ENCODE measurements at regions not wholly inside any gene's neighbourhood (a gene's known extent, or its start where the extent isn't known, plus 50 kb on each side); places are given as distances from the start of the nearest gene placed in this dataset.
A peak's percentile ranks its signal among the peaks of the same experiment; 100 is the strongest.

- H3K79me1 ChIP-seq (ENCODE audit: low read length), result no peaks in the 10 kb centered on the region
- DNase-seq, result peak; percentile 21
- H3K9ac ChIP-seq (ENCODE audit: low read length), result no peak overlapping the region
- H2BK120ac ChIP-seq (ENCODE audit: low read depth, low read length), result no peak overlapping the region
- H2BK5ac ChIP-seq (ENCODE audit: low read length), result no peak overlapping the region
- no peaks in the 10 kb centered on the region for H3K27me3 ChIP-seq (ENCODE audit: insufficient read depth, low read length, poor library complexity)
- WGBS (ENCODE audit: extremely low coverage, insufficient coverage, low lambda C conversion rate), result no CpG with 5 or more reads among the region's 5 CpGs
- no peak overlapping the region for H3K4me2 ChIP-seq (ENCODE audit: low read length)
- no peak overlapping the region for H2BK15ac ChIP-seq (replicated peaks; ENCODE audit: low read depth)
- H3K79me2 ChIP-seq (ENCODE audit: control insufficient read depth, insufficient read depth, low read length), result no peaks in the 10 kb centered on the region
- no peak overlapping the region for H3K4me3 ChIP-seq (ENCODE audit: low read length)
- H4K8ac ChIP-seq (ENCODE audit: low read depth, low read length), result no peak overlapping the region
- no peak overlapping the region for H3K18ac ChIP-seq (ENCODE audit: low read length)
- peaks cover 4% of the 10 kb centered on the region for H3K4me1 ChIP-seq (ENCODE audit: control insufficient read depth, low read depth, low read length)
- H3K23ac ChIP-seq (ENCODE audit: low read length), result no peak overlapping the region
- H2AK5ac ChIP-seq (ENCODE audit: low read length), result no peak overlapping the region
- no peak overlapping the region for H3K56ac ChIP-seq (ENCODE audit: low read length)
- no peak overlapping the region for H3K27ac ChIP-seq (ENCODE audit: low read depth, low read length)
- no peaks in the 10 kb centered on the region for H3K36me3 ChIP-seq (ENCODE audit: control insufficient read depth, insufficient read depth, low read length)
- no peak overlapping the region for H4K5ac ChIP-seq (ENCODE audit: low read length)
- H3K4ac ChIP-seq (ENCODE audit: low read depth, low read length), result no peak overlapping the region
Observed at GRCh38 chr4:108331905-108332632, 163.3 kb upstream of the LEF1 start.

- Histone ChIP-seq H3K36me3 (ENCODE audit: control insufficient read depth, insufficient read depth, low read length) (no peaks in the 10 kb centered on the region), H4K8ac (ENCODE audit: low read depth, low read length) (no peak overlapping the region)
- WGBS (ENCODE audit: extremely low coverage, insufficient coverage, low lambda C conversion rate), result no CpG with 5 or more reads among the region's 2 CpGs
Observed at GRCh38 chr4:108328383-108328732, 159.6 kb upstream of the LEF1 start.

GRCh38 chr4:108327642-108328382 lies 159.1 kb upstream of the LEF1 start:
- Histone ChIP-seq H2AK5ac (ENCODE audit: low read length) (no peak overlapping the region), H3K27ac (ENCODE audit: low read depth, low read length) (no peak overlapping the region), H3K56ac (ENCODE audit: low read length) (no peak overlapping the region), H2BK120ac (ENCODE audit: low read depth, low read length) (no peak overlapping the region), H3K4me2 (ENCODE audit: low read length) (no peak overlapping the region), H3K79me2 (ENCODE audit: control insufficient read depth, insufficient read depth, low read length) (no peaks in the 10 kb centered on the region), H2BK5ac (ENCODE audit: low read length) (no peak overlapping the region), H3K23ac (ENCODE audit: low read length) (no peak overlapping the region), H3K18ac (ENCODE audit: low read length) (no peak overlapping the region), H3K4ac (ENCODE audit: low read depth, low read length) (no peak overlapping the region), H3K4me1 (ENCODE audit: control insufficient read depth, low read depth, low read length) (no peaks in the 10 kb centered on the region), H3K4me3 (ENCODE audit: low read length) (no peak overlapping the region), H3K36me3 (ENCODE audit: control insufficient read depth, insufficient read depth, low read length) (no peaks in the 10 kb centered on the region), H3K27me3 (ENCODE audit: insufficient read depth, low read length, poor library complexity) (no peaks in the 10 kb centered on the region), H4K8ac (ENCODE audit: low read depth, low read length) (no peak overlapping the region), H2BK15ac (replicated peaks; ENCODE audit: low read depth) (no peak overlapping the region), H3K79me1 (ENCODE audit: low read length) (no peaks in the 10 kb centered on the region), H4K5ac (ENCODE audit: low read length) (no peak overlapping the region), H3K9ac (ENCODE audit: low read length) (no peak overlapping the region)
- no CpG with 5 or more reads among the region's 7 CpGs for WGBS (ENCODE audit: extremely low coverage, insufficient coverage, low lambda C conversion rate)
- no peak for DNase-seq

More at GRCh38 chr4:108328383-108328732, 159.6 kb upstream of the LEF1 start:
- H3K18ac ChIP-seq (ENCODE audit: low read length), result no peak overlapping the region
- H3K4me2 ChIP-seq (ENCODE audit: low read length), result no peak overlapping the region
- peaks cover under 1% of the 10 kb centered on the region for H3K4me1 ChIP-seq (ENCODE audit: control insufficient read depth, low read depth, low read length)
- no peak overlapping the region for H3K56ac ChIP-seq (ENCODE audit: low read length)
- no peak overlapping the region for H2BK5ac ChIP-seq (ENCODE audit: low read length)
- DNase-seq, result no peak
- H3K79me2 ChIP-seq (ENCODE audit: control insufficient read depth, insufficient read depth, low read length), result no peaks in the 10 kb centered on the region
- no peak overlapping the region for H3K27ac ChIP-seq (ENCODE audit: low read depth, low read length)
- no peak overlapping the region for H4K5ac ChIP-seq (ENCODE audit: low read length)
- no peak overlapping the region for H3K9ac ChIP-seq (ENCODE audit: low read length)
- H3K4ac ChIP-seq (ENCODE audit: low read depth, low read length), result no peak overlapping the region
- H2AK5ac ChIP-seq (ENCODE audit: low read length), result no peak overlapping the region
- no peaks in the 10 kb centered on the region for H3K27me3 ChIP-seq (ENCODE audit: insufficient read depth, low read length, poor library complexity)
- no peaks in the 10 kb centered on the region for H3K79me1 ChIP-seq (ENCODE audit: low read length)
- no peak overlapping the region for H2BK15ac ChIP-seq (replicated peaks; ENCODE audit: low read depth)
- H3K23ac ChIP-seq (ENCODE audit: low read length), result no peak overlapping the region
- H2BK120ac ChIP-seq (ENCODE audit: low read depth, low read length), result no peak overlapping the region
- no peak overlapping the region for H3K4me3 ChIP-seq (ENCODE audit: low read length)

GRCh38 chr4:108325561-108325960 lies 156.8 kb upstream of the LEF1 start:
- no peak overlapping the region for H3K4ac ChIP-seq (ENCODE audit: low read depth, low read length)
- no peaks in the 10 kb centered on the region for H3K79me1 ChIP-seq (ENCODE audit: low read length)
- H4K8ac ChIP-seq (ENCODE audit: low read depth, low read length), result no peak overlapping the region
- no peak overlapping the region for H4K5ac ChIP-seq (ENCODE audit: low read length)
- H3K36me3 ChIP-seq (ENCODE audit: control insufficient read depth, insufficient read depth, low read length), result no peaks in the 10 kb centered on the region
- H3K4me1 ChIP-seq (ENCODE audit: control insufficient read depth, low read depth, low read length), result no peaks in the 10 kb centered on the region
- H3K4me3 ChIP-seq (ENCODE audit: low read length), result no peak overlapping the region
- no peak overlapping the region for H3K9ac ChIP-seq (ENCODE audit: low read length)
- no peak overlapping the region for H2BK15ac ChIP-seq (replicated peaks; ENCODE audit: low read depth)
- no peaks in the 10 kb centered on the region for H3K27me3 ChIP-seq (ENCODE audit: insufficient read depth, low read length, poor library complexity)
- H3K18ac ChIP-seq (ENCODE audit: low read length), result no peak overlapping the region
- H2BK120ac ChIP-seq (ENCODE audit: low read depth, low read length), result no peak overlapping the region
- H3K23ac ChIP-seq (ENCODE audit: low read length), result no peak overlapping the region
- no peak overlapping the region for H2BK5ac ChIP-seq (ENCODE audit: low read length)
- H3K79me2 ChIP-seq (ENCODE audit: control insufficient read depth, insufficient read depth, low read length), result no peaks in the 10 kb centered on the region
- WGBS (ENCODE audit: extremely low coverage, insufficient coverage, low lambda C conversion rate), result no CpG with 5 or more reads among the region's 1 CpG
- no peak for DNase-seq
- no peak overlapping the region for H2AK5ac ChIP-seq (ENCODE audit: low read length)
- H3K56ac ChIP-seq (ENCODE audit: low read length), result no peak overlapping the region
- no peak overlapping the region for H3K4me2 ChIP-seq (ENCODE audit: low read length)
- no peak overlapping the region for H3K27ac ChIP-seq (ENCODE audit: low read depth, low read length)

- no peak overlapping the region for H3K27ac ChIP-seq (ENCODE audit: low read depth, low read length)
- no peaks in the 10 kb centered on the region for H3K36me3 ChIP-seq (ENCODE audit: control insufficient read depth, insufficient read depth, low read length)
- no peak overlapping the region for H2BK120ac ChIP-seq (ENCODE audit: low read depth, low read length)
- H3K18ac ChIP-seq (ENCODE audit: low read length), result no peak overlapping the region
- H3K9ac ChIP-seq (ENCODE audit: low read length), result no peak overlapping the region
- H3K79me2 ChIP-seq (ENCODE audit: control insufficient read depth, insufficient read depth, low read length), result no peaks in the 10 kb centered on the region
- no peak overlapping the region for H3K4me3 ChIP-seq (ENCODE audit: low read length)
- no peak overlapping the region for H3K4me2 ChIP-seq (ENCODE audit: low read length)
- no peak overlapping the region for H3K23ac ChIP-seq (ENCODE audit: low read length)
- H3K79me1 ChIP-seq (ENCODE audit: low read length), result no peaks in the 10 kb centered on the region
- H4K5ac ChIP-seq (ENCODE audit: low read length), result no peak overlapping the region
- H2AK5ac ChIP-seq (ENCODE audit: low read length), result no peak overlapping the region
- WGBS (ENCODE audit: extremely low coverage, insufficient coverage, low lambda C conversion rate), result no CpG with 5 or more reads among the region's 1 CpG
- no peaks in the 10 kb centered on the region for H3K4me1 ChIP-seq (ENCODE audit: control insufficient read depth, low read depth, low read length)
- no peak overlapping the region for H3K56ac ChIP-seq (ENCODE audit: low read length)
- H3K27me3 ChIP-seq (ENCODE audit: insufficient read depth, low read length, poor library complexity), result no peaks in the 10 kb centered on the region
- H4K8ac ChIP-seq (ENCODE audit: low read depth, low read length), result no peak overlapping the region
- no peak for DNase-seq
- no peak overlapping the region for H2BK5ac ChIP-seq (ENCODE audit: low read length)
- H2BK15ac ChIP-seq (replicated peaks; ENCODE audit: low read depth), result no peak overlapping the region
- H3K4ac ChIP-seq (ENCODE audit: low read depth, low read length), result no peak overlapping the region
Observed at GRCh38 chr4:108324450-108324849, 155.7 kb upstream of the LEF1 start.
